H1 (cell line): ENCODE measurements at regions not wholly inside any gene's neighbourhood (a gene's known extent, or its start where the extent isn't known, plus 50 kb on each side); places are given as distances from the start of the nearest gene placed in this dataset.

Experiments used
- CTCF ChIA-PET: fragments of 300-600 bp; sonication (Branson Sonifier 250); formaldehyde crosslinking; loops from one replicate; lab custom pipeline; 2021; ENCODE audit not compliant: partially characterized antibody; lab: Charles Lee
- POLR2A ChIA-PET: fragments of 300-600 bp; sonication (Branson Sonifier 250); formaldehyde crosslinking; loops from one replicate; lab custom pipeline; 2021; ENCODE audit warnings: inconsistent platforms; ENCODE audit not compliant: partially characterized antibody; lab: Charles Lee
- DNase-seq, 2 experiments: peaks; one replicate each; pipeline versions ENCODE4 v3.0.0 to v3.0.0-alpha.2; 2010 to 2022; ENCODE audit warnings: low spot score in 2 of 2, low read depth in 1 of 2, mixed read lengths in 1 of 2
- FAIRE-seq: peaks from 2 replicates; lab custom pipeline; 2011; peaks lifted over from hg19 to GRCh38; lab: Jason Lieb, UNC
- H2AFZ ChIP-seq: 2 replicates; pipeline ENCODE4 v1.8.1; 2012; ENCODE audit warnings: low read length, inconsistent platforms
- H2AK5ac ChIP-seq: 2 replicates; pipeline ENCODE4 v1.6.1; 2013; ENCODE audit warnings: low read depth, low read length
- H2BK120ac ChIP-seq: replicated peaks from 2 replicates; pipeline ENCODE3; 2013; ENCODE audit warnings: low read depth, low read length, inconsistent platforms
- H2BK12ac ChIP-seq: 2 replicates; pipeline ENCODE4 v1.6.1; 2013; ENCODE audit warnings: low read depth, low read length
- H2BK15ac ChIP-seq: 2 replicates; pipeline ENCODE4 v1.6.1; 2013; ENCODE audit warnings: low read length
- H2BK20ac ChIP-seq: 2 replicates; pipeline ENCODE4 v1.6.1; 2013; ENCODE audit warnings: low read length
- H2BK5ac ChIP-seq: 2 replicates; pipeline ENCODE4 v1.6.1; 2013; ENCODE audit warnings: low read depth, low read length
- H3K14ac ChIP-seq: 2 replicates; pipeline ENCODE4 v1.6.1; 2013; ENCODE audit warnings: inconsistent platforms; ENCODE audit not compliant: insufficient read length
- H3K18ac ChIP-seq: 2 replicates; pipeline ENCODE4 v1.6.1; 2013; ENCODE audit warnings: low read length; ENCODE audit errors: extremely low read depth
- H3K23ac ChIP-seq: 2 replicates; pipeline ENCODE4 v1.6.1; 2013; ENCODE audit warnings: inconsistent platforms; ENCODE audit not compliant: insufficient read length
- H3K23me2 ChIP-seq: 2 replicates; pipeline ENCODE4 v1.6.1; 2013; ENCODE audit warnings: low read depth, low read length
- H3K27ac ChIP-seq: 2 replicates; pipeline ENCODE4 v1.6.1; 2011; ENCODE audit warnings: low read depth, low read length, inconsistent platforms
- H3K27me3 ChIP-seq, 4 experiments: replicated peaks in 1 of 4; 1 replicate in 1 of 4; 2 replicates in 3 of 4; pipeline versions ENCODE4 v1.6.1 to v1.8.1; 2011 to 2013; ENCODE audit warnings: low read length in 3 of 4, mild to moderate bottlenecking in 3 of 4, inconsistent platforms in 2 of 4, mixed read lengths in 2 of 4, moderate library complexity in 1 of 4; ENCODE audit not compliant: control insufficient read depth in 3 of 4, insufficient read depth in 3 of 4; ENCODE audit errors: extremely low read depth in 1 of 4
- H3K36me3 ChIP-seq, 4 experiments: 2 replicates each; pipeline versions ENCODE4 v1.6.1 to v1.8.1; 2011 to 2013; ENCODE audit warnings: mild to moderate bottlenecking in 4 of 4, low read length in 3 of 4, moderate library complexity in 2 of 4, control low read depth in 1 of 4, inconsistent platforms in 1 of 4; ENCODE audit not compliant: insufficient read depth in 4 of 4, control insufficient read depth in 2 of 4
- H3K4ac ChIP-seq: replicated peaks from 2 replicates; pipeline ENCODE3; 2013; ENCODE audit warnings: low read length, low read depth, mixed read lengths, inconsistent platforms; ENCODE audit not compliant: insufficient read length
- H3K4me1 ChIP-seq, 4 experiments: replicated peaks in 1 of 4; 1 replicate in 1 of 4; 2 replicates in 3 of 4; pipeline versions ENCODE4 v1.6.1 to v1.8.1; 2011 to 2013; ENCODE audit warnings: low read length in 3 of 4, inconsistent platforms in 2 of 4, mixed read lengths in 1 of 4; ENCODE audit not compliant: insufficient read depth in 4 of 4, control insufficient read depth in 3 of 4
- H3K4me2 ChIP-seq, 2 experiments: 2 replicates each; pipeline versions ENCODE4 v1.6.1 to v1.8.1; 2011 to 2013; ENCODE audit warnings: low read depth in 2 of 2, low read length in 2 of 2, control low read depth in 1 of 2, inconsistent platforms in 1 of 2, mild to moderate bottlenecking in 1 of 2; ENCODE audit not compliant: insufficient read depth in 1 of 2
- H3K4me3 ChIP-seq, 4 experiments: fragments of 200-600, 300-600 bp in 1 of 4; sonication (generic), shearing (Covaris generic), sonication (Bioruptor Twin) in 1 of 4; 2 replicates each; pipeline versions ENCODE4 v1.5.1 to v1.8.1; 2011 to 2016; ENCODE audit warnings: low read length in 4 of 4, low read depth in 3 of 4, control low read depth in 2 of 4, inconsistent platforms in 2 of 4, mild to moderate bottlenecking in 2 of 4, mixed read lengths in 1 of 4, moderate library complexity in 1 of 4; ENCODE audit not compliant: insufficient read depth in 2 of 4; ENCODE audit errors: extremely low read depth in 1 of 4
- H3K56ac ChIP-seq: replicated peaks from 2 replicates; pipeline ENCODE3; 2013; ENCODE audit warnings: low read depth, mild to moderate bottlenecking, mixed read lengths, low read length, inconsistent platforms; ENCODE audit not compliant: insufficient read length
- H3K79me1 ChIP-seq: 2 replicates; pipeline ENCODE4 v1.6.1; 2013; ENCODE audit warnings: low read depth, low read length, control low read depth
- H3K79me2 ChIP-seq, 2 experiments: 2 replicates each; pipeline versions ENCODE4 v1.6.1 to v1.8.1; 2012 to 2013; ENCODE audit warnings: low read length in 2 of 2, mild to moderate bottlenecking in 2 of 2, inconsistent platforms in 1 of 2; ENCODE audit not compliant: insufficient read depth in 2 of 2, control insufficient read depth in 1 of 2
- H3K9ac ChIP-seq, 4 experiments: replicated peaks in 1 of 4; 1 replicate in 1 of 4; 2 replicates in 3 of 4; pipeline versions ENCODE4 v1.6.1 to v1.8.1; 2011 to 2013; ENCODE audit warnings: low read depth in 3 of 4, low read length in 3 of 4, control low read depth in 2 of 4, mild to moderate bottlenecking in 2 of 4, moderate library complexity in 2 of 4, inconsistent platforms in 1 of 4; ENCODE audit errors: extremely low read depth in 1 of 4
- H3K9me3 ChIP-seq, 2 experiments: 2 replicates each; pipeline versions ENCODE4 v1.6.1 to v1.8.1; 2012 to 2013; ENCODE audit warnings: mild to moderate bottlenecking in 2 of 2, moderate library complexity in 2 of 2, control low read depth in 1 of 2, inconsistent platforms in 1 of 2, low read depth in 1 of 2, low read length in 1 of 2, mixed read lengths in 1 of 2; ENCODE audit not compliant: insufficient read depth in 2 of 2
- H4K20me1 ChIP-seq, 2 experiments: replicated peaks in 1 of 2; 2 replicates each; pipeline versions ENCODE3 to v1.8.1; 2011 to 2013; ENCODE audit warnings: inconsistent platforms in 2 of 2, low read length in 2 of 2, mild to moderate bottlenecking in 1 of 2; ENCODE audit not compliant: insufficient read depth in 2 of 2, control insufficient read depth in 1 of 2
- H4K5ac ChIP-seq: 2 replicates; pipeline ENCODE4 v1.6.1; 2013; ENCODE audit warnings: low read length, low read depth, mixed read lengths, inconsistent platforms; ENCODE audit not compliant: insufficient read length
- H4K8ac ChIP-seq: 2 replicates; pipeline ENCODE4 v1.8.0; 2013; ENCODE audit warnings: mild to moderate bottlenecking, moderate library complexity, low read length, inconsistent platforms; ENCODE audit not compliant: insufficient read depth; ENCODE audit errors: extremely low read depth
- H4K91ac ChIP-seq: replicated peaks from 2 replicates; pipeline ENCODE3; 2013; ENCODE audit warnings: low read length, mixed read lengths, inconsistent platforms; ENCODE audit not compliant: insufficient read length
- CEBPB ChIP-seq: IDR thresholded peaks from 2 replicates; pipeline ENCODE4 v1.6.1; 2012; ENCODE audit warnings: low read depth, low read length
- POLR2A ChIP-seq, 2 experiments: IDR thresholded peaks; 1 replicate in 1 of 2; 2 replicates in 1 of 2; pipeline ENCODE4 v1.6.1; 2011; ENCODE audit warnings: low read depth in 2 of 2, low read length in 2 of 2, mild to moderate bottlenecking in 2 of 2; ENCODE audit errors: control extremely low read depth in 1 of 2
- RXRA ChIP-seq: IDR thresholded peaks from 2 replicates; pipeline ENCODE4 v1.6.1; 2011; ENCODE audit warnings: low read depth, mild to moderate bottlenecking, low read length, moderate library complexity; ENCODE audit not compliant: insufficient read depth
- SAP30 ChIP-seq: fragments of 300-600 bp; sonication (generic); IDR thresholded peaks from 2 replicates; pipeline ENCODE4 v1.7.1; 2012; ENCODE audit warnings: low read length, moderate library complexity, mild to moderate bottlenecking, inconsistent platforms; ENCODE audit not compliant: insufficient read depth, insufficient replicate concordance
- WGBS, 2 experiments: shearing (Covaris generic) in 1 of 2; methylation state at CpG; one replicate each; pipeline versions ENCODE4 v1.1.6 to v1.1.7; 2013 to 2015; ENCODE audit warnings: low lambda C conversion rate in 2 of 2, mixed read lengths in 2 of 2, inconsistent platforms in 1 of 2, low coverage in 1 of 2, missing lambda C conversion rate in 1 of 2; ENCODE audit not compliant: insufficient replicate concordance in 2 of 2, insufficient coverage in 1 of 2, insufficient read length in 1 of 2; ENCODE audit errors: extremely low coverage in 1 of 2, missing lambda C conversion rate in 1 of 2; 5-methylcytosine and 5-hydroxymethylcytosine counted together
- TF ChIP-seq, protein P1 (sequence below): IDR thresholded peaks from 2 replicates; pipeline ENCODE4 v1.6.1; 2012; ENCODE audit warnings: low read length, inconsistent platforms

GRCh38 chr21:27212441-27212840 lies 245.6 kb upstream of the ADAMTS5 start:
- H2BK5ac ChIP-seq: no peak overlapping the region
- no peaks in the 10 kb centered on the region for H3K79me2 ChIP-seq
- H3K79me1 ChIP-seq: no peaks in the 10 kb centered on the region
- H3K4ac ChIP-seq: no peak overlapping the region
- H3K23ac ChIP-seq: no peak overlapping the region
- H4K5ac ChIP-seq: no peak overlapping the region
- no peak overlapping the region for H3K27ac ChIP-seq
- H3K27me3 ChIP-seq: no peaks in the 10 kb centered on the region
- H2AK5ac ChIP-seq: no peak overlapping the region
- H3K36me3 ChIP-seq: no peaks in the 10 kb centered on the region; a peak in 2 of 8 replicates
- H3K9ac ChIP-seq: no peak overlapping the region
- H3K4me3 ChIP-seq: no peak overlapping the region
- no peak overlapping the region for H4K8ac ChIP-seq
- H3K56ac ChIP-seq: no peak overlapping the region
- WGBS, 2 experiments: 80% methylated on average over 2 of the region's 2 CpGs; no CpG with 5 or more reads in 1 of the 2 experiments
- ChIA-PET POLR2A (no interaction called here), CTCF (interaction anchor here (0.8 to 2.9 kb wide), 7 partner anchors 11 to 362 kb away, joined by 3 to 14 read pairs (median 7); no protein-coding TSS in a partner anchor)
- DNase-seq (no peak), FAIRE-seq (no peak)
- H3K4me2 ChIP-seq: no peak overlapping the region
- H2BK20ac ChIP-seq: no peak overlapping the region
- H4K20me1 ChIP-seq: no peaks in the 10 kb centered on the region
- H2BK120ac ChIP-seq: no peak overlapping the region
- no peak overlapping the region for H2BK15ac ChIP-seq
- peaks cover 3 to 10% of the 10 kb centered on the region in 2 experiments; a peak in 3 of 4 replicates for H3K9me3 ChIP-seq
- no peaks in the 10 kb centered on the region for H3K4me1 ChIP-seq
- no peak overlapping the region for H4K91ac ChIP-seq
- no peak overlapping the region for H3K14ac ChIP-seq
- no peak overlapping the region for H2BK12ac ChIP-seq
- H3K23me2 ChIP-seq: no peaks in the 10 kb centered on the region
- no peak overlapping the region for H2AFZ ChIP-seq
- no peak overlapping the region for H3K18ac ChIP-seq
- TF ChIP-seq SAP30: no peak
- TF ChIP-seq, protein P1, sequence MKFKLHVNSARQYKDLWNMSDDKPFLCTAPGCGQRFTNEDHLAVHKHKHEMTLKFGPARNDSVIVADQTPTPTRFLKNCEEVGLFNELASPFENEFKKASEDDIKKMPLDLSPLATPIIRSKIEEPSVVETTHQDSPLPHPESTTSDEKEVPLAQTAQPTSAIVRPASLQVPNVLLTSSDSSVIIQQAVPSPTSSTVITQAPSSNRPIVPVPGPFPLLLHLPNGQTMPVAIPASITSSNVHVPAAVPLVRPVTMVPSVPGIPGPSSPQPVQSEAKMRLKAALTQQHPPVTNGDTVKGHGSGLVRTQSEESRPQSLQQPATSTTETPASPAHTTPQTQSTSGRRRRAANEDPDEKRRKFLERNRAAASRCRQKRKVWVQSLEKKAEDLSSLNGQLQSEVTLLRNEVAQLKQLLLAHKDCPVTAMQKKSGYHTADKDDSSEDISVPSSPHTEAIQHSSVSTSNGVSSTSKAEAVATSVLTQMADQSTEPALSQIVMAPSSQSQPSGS: no peak
- no peak for TF ChIP-seq CEBPB
- no peak for TF ChIP-seq RXRA
- TF ChIP-seq POLR2A (IDR thresholded peaks at IDR 0.05; ENCODE audit: control extremely low read depth in 1 of 2, low read depth in 2 of 2, low read length in 2 of 2): no peak
